PC-9 (cell line): ENCODE measurements at regions not wholly inside any gene's neighbourhood (a gene's known extent, or its start where the extent isn't known, plus 50 kb on each side); places are given as distances from the start of the nearest gene placed in this dataset.

Experiments used
- EZH2 ChIP-seq: fragments of 200-600 bp; sonication (generic); IDR thresholded peaks from 2 replicates; pipeline ENCODE4 v1.8.0; 2017; ENCODE audit warnings: antibody characterized with exemption, low read depth
- TF ChIP-seq, protein P1 (sequence below): fragments of 200-600 bp; sonication (generic); conservative IDR thresholded peaks from 2 replicates; pipeline ENCODE4 v1.6.1; 2017; ENCODE audit warnings: mixed run types, antibody characterized with exemption, mild to moderate bottlenecking, moderate library complexity

DNA sequence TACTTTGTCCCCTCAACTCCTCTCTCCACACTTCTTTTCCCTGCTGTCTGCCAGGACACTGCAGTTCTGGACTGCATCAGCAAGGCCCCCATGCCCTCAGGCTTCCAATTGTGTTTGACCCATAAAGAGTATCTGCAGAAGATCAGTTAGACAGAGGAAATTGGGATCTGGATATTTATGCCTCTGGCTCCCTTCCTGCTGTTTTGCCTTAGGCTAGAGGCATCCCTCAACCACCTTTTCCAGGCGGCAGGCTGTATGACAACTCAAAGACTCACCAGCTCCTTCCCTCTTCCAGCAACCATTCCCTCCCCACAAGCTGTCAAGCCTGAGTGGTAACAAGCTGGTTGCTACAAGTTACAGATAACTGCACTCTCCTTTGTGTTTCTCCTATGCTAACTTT is 66.4 kb upstream of the NDP start:
- TF ChIP-seq, protein P1, sequence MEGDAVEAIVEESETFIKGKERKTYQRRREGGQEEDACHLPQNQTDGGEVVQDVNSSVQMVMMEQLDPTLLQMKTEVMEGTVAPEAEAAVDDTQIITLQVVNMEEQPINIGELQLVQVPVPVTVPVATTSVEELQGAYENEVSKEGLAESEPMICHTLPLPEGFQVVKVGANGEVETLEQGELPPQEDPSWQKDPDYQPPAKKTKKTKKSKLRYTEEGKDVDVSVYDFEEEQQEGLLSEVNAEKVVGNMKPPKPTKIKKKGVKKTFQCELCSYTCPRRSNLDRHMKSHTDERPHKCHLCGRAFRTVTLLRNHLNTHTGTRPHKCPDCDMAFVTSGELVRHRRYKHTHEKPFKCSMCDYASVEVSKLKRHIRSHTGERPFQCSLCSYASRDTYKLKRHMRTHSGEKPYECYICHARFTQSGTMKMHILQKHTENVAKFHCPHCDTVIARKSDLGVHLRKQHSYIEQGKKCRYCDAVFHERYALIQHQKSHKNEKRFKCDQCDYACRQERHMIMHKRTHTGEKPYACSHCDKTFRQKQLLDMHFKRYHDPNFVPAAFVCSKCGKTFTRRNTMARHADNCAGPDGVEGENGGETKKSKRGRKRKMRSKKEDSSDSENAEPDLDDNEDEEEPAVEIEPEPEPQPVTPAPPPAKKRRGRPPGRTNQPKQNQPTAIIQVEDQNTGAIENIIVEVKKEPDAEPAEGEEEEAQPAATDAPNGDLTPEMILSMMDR: no peak
- TF ChIP-seq EZH2: no peak
